CD4-positive, alpha-beta T cell treated with Interleukin-4 for 1 hour (primary cell): ENCODE measurements at regions not wholly inside any gene's neighbourhood (a gene's known extent, or its start where the extent isn't known, plus 50 kb on each side); places are given as distances from the start of the nearest gene placed in this dataset.
A peak's percentile ranks its signal among the peaks of the same experiment; 100 is the strongest.
"Not testable (repeated sequence)": the region's sequence is repeated elsewhere in the genome, so short reads cannot be mapped to it uniquely, and the experiment has no call there.

Experiments used
- DNase-seq, 2 donors: peaks; one replicate each; pipeline ENCODE4 v3.0.0-alpha.2; 2020 to 2022

GRCh38 chr9:41367301-41367700 is 178.2 kb upstream of the ZNG1F start:
- not testable (repeated sequence) for DNase-seq

GRCh38 chr9:41361790-41362189 is 172.7 kb upstream of the ZNG1F start:
- not testable (repeated sequence) for DNase-seq

GRCh38 chr9:41359116-41359515 is 170.0 kb upstream of the ZNG1F start:
- DNase-seq, result peak; percentile 57 to 64

- DNase-seq, result peak; percentile 87 to 89
These were observed 169.6 kb upstream of the ZNG1F start for GRCh38 chr9:41358682-41359081.

- not testable (repeated sequence) for DNase-seq
These were observed 168.8 kb upstream of the ZNG1F start for GRCh38 chr9:41357918-41358404.

- DNase-seq, result not testable (repeated sequence)
These were observed 168.2 kb upstream of the ZNG1F start for GRCh38 chr9:41357350-41357748.

GRCh38 chr9:41356588-41357349 is 167.7 kb upstream of the ZNG1F start:
- DNase-seq, result peak; percentile 91 to 94

- DNase-seq, result not testable (repeated sequence)
These were observed 166.8 kb upstream of the ZNG1F start for GRCh38 chr9:41355712-41356450.

- peak; percentile 52 to 57 for DNase-seq
These were observed 165.9 kb upstream of the ZNG1F start for GRCh38 chr9:41354978-41355377.

- DNase-seq, result peak in 1 of 2 donors; percentile 29
These were observed 165.2 kb upstream of the ZNG1F start for GRCh38 chr9:41354060-41354934.

- not testable (repeated sequence) for DNase-seq
These were observed 163.9 kb upstream of the ZNG1F start for GRCh38 chr9:41353026-41353425.

GRCh38 chr9:41352390-41352789 is 163.3 kb upstream of the ZNG1F start:
- DNase-seq, result not testable (repeated sequence)

GRCh38 chr9:41347893-41348292 is 158.8 kb upstream of the ZNG1F start:
- not testable (repeated sequence) for DNase-seq

- not testable (repeated sequence) for DNase-seq
These were observed 143.4 kb upstream of the ZNG1F start for GRCh38 chr9:41332562-41332961.

- DNase-seq, result not testable (repeated sequence)
These were observed 132.2 kb upstream of the ZNG1F start for GRCh38 chr9:41321277-41321676.

GRCh38 chr9:41308953-41309352 is 119.8 kb upstream of the ZNG1F start:
- not testable (repeated sequence) for DNase-seq

GRCh38 chr9:41285744-41286143 is 96.6 kb upstream of the ZNG1F start:
- not testable (repeated sequence) for DNase-seq

- DNase-seq, result not testable (repeated sequence)
These were observed 91.5 kb upstream of the ZNG1F start for GRCh38 chr9:41280299-41281238.

- not testable (repeated sequence) for DNase-seq
These were observed 90.3 kb upstream of the ZNG1F start for GRCh38 chr9:41279437-41279836.

- not testable (repeated sequence) for DNase-seq
These were observed 89.9 kb upstream of the ZNG1F start for GRCh38 chr9:41279033-41279432.

- DNase-seq, result peak; percentile 81 to 87
These were observed 84.6 kb upstream of the ZNG1F start for GRCh38 chr9:41273549-41274267.
